HG03575 (cell line): ENCODE measurements at regions not wholly inside any gene's neighbourhood (a gene's known extent, or its start where the extent isn't known, plus 50 kb on each side); places are given as distances from the start of the nearest gene placed in this dataset.

Experiments
- ATAC-seq: cut with Tn5 transposase; IDR thresholded peaks from one replicate; pipeline ENCODE4 v1.9.1; 2021; ENCODE audit not compliant: unreplicated experiment, insufficient number of reproducible peaks, low FRiP score; ENCODE audit errors: extremely low read depth

DNA sequence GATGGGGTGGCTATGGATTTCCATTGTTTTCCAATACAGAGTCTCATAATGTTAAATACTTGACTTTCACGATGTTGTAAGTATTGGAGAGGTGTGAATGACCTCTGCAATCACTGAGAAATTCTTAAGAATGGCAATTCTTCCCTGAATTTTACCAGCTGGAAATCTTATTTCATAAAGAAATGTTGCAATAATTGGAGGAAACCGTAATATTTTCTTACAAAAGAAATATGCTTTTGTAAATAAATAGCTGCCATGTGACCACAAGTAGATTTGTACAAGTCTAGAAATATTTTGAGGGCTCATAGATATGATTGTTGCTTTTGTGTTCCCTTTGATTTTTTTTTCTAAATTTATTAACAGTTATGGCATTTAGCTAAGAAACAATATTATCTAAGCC is 308.7 kb upstream of the ATP2B1 start:
- no peak for ATAC-seq

- ATAC-seq: no peak
Observed at GRCh38 chr12:90015228-90015627, 306.6 kb upstream of the ATP2B1 start.

DNA sequence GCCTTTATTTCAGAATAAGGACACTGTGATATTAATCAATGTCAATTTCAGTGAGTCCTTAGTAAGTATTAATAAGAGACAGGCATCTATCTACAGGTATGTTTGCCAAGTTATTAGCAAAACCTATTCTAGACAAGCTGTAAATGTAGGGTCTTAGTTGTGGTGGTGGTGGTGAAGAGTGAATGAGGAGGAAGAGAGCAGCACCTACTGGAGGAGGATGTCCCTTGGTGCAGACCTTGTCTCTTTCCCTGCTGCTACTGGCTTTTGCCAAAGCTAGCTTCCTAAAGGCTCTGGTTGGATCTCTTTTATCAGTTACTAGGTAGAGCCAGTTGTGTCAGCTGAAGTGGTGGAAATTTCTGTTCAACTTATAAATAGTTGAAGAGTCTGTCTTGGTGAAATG is 304.8 kb upstream of the ATP2B1 start:
- no peak for ATAC-seq

- no peak for ATAC-seq
Observed at GRCh38 chr12:90010089-90010488, 301.5 kb upstream of the ATP2B1 start.

- ATAC-seq: no peak
Observed at GRCh38 chr12:90008277-90008676, 299.6 kb upstream of the ATP2B1 start.

- no peak for ATAC-seq
Observed at GRCh38 chr12:90004319-90005074, 295.9 kb upstream of the ATP2B1 start.

- no peak for ATAC-seq
Observed at GRCh38 chr12:90003688-90004087, 295.1 kb upstream of the ATP2B1 start.

GRCh38 chr12:90000721-90001120 is 292.1 kb upstream of the ATP2B1 start:
- no peak for ATAC-seq

DNA sequence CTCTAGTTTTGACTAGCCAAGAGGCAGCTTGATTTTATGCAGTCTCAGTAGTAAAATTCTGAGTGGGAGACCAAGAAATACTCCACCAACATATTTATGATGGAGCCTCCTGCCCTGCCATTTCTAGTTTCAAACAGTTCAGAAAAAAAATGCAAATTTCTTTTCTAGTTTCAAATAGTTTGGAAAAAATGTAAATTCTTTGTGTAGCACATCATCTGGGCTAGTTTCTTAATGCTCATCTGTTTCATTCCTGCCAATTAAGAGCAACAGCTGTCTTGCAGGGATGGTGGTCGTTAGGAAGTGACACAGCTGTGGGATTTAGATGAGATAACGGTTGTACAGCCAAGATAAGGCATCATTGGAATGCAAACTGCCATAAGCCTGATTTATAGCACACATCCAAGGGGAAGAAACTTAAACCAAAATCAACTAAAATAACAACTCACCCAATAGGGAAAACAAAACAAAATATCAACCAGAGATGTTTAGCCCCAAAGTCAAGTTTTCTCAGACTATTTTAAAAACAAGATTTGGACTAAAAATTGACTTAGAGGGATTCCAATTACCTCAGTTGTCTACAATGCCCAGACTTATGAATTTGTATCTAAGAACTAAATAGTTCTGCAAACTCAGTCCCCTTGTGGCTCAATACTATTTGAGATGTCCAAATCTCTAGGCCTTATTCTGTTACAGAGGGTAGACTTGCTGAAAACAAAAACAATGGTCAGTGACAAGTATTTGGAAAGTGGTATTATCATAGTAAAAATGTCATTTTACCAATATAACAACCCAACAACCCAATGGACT is 291.3 kb upstream of the ATP2B1 start:
- ATAC-seq: no peak

GRCh38 chr12:89995870-89996269 is 287.2 kb upstream of the ATP2B1 start:
- ATAC-seq: no peak

DNA sequence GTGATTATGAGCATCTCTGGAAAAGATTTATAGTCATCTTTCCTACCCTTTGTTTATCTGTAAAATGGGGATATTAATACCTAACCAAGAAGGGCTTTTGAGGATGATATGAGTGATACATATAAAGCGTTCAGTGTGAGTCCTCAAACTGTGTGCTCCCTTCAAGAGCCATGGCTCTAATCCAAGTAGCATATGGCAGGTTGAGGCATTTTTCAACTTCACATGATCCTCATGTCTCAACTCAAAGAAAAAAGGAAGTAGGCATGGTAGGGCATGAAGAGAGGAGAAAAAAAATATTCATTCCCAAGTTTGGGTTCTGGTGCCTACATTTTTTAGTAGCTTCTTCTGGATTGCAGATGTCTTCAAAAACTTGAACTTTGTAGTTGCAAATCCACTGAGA is 286.3 kb upstream of the ATP2B1 start:
- ATAC-seq: no peak

GRCh38 chr12:89993632-89994031 is 285.0 kb upstream of the ATP2B1 start:
- ATAC-seq: no peak

DNA sequence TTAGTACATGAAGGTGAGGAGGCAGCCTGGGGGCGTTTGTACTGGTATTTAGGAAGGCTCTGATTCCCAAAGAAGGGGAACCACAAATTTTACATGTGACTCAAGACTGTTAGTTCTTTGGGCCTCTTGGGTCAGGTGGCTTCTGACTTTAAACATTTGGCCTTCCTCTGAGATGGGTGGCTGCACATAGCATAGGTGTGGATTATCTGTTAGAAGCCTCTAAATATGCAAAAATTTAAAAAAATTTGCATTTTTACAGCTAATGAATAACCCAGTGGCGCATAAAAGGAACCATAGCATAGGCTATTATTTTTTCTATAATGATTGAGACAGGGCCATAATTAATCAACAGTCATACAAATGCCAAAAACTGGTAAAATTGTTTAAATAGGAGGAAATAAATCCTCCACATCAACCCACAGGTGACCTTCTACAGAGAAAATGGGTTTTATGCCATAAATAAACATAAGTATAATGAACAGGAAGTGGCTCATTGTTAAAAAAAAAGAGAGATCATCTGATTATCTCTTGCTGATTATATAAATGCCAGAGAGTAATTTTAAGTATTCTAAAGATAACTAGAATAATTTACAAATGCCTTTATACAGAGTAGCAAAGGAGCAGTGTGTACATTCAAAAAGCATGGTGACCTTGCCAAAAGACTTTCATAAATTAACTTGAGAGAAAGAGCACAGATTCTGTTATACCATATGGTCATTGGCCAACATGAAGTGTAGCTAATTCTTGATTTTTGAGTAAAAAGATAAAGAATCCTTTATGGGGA is 284.2 kb upstream of the ATP2B1 start:
- ATAC-seq: no peak

- ATAC-seq: no peak
Observed at GRCh38 chr12:89991807-89992590, 283.4 kb upstream of the ATP2B1 start.

DNA sequence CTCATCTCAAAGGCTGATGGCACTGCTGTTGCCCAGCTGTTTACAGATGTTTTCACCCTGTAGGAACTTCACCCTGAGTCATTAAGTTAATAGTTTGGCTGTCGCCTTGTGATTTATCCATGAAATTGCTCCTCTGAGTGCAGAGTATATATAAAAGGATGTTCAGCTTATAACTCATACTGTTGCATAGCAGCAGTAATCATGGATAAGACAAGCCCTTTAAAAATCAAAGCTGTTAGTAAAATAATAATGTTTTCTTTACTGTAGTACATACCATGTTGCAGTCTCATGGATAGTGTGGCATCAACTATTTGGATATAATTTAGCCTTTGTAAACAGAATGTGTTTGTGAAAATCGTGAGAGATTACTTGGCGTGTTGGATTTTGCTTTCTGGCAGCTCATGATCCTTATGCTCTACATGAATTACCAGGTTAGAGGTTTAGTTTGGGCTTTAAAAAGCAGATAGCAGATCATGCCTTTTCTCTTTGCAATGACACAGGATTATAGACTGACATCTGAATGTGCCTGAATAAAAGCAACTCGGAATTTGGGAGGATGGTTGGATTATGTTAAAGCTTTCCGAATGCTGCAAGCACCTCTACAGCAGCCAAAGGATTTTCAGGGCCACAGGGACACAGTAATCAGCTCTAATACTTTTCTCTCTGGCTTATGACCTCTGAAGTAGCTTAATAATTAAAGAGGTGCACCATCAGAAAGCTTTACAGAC is 279.7 kb upstream of the ATP2B1 start:
- ATAC-seq: no peak

- ATAC-seq: no peak
Observed at GRCh38 chr12:89985935-89986334, 277.3 kb upstream of the ATP2B1 start.

- no peak for ATAC-seq
Observed at GRCh38 chr12:89984846-89985245, 276.2 kb upstream of the ATP2B1 start.

DNA sequence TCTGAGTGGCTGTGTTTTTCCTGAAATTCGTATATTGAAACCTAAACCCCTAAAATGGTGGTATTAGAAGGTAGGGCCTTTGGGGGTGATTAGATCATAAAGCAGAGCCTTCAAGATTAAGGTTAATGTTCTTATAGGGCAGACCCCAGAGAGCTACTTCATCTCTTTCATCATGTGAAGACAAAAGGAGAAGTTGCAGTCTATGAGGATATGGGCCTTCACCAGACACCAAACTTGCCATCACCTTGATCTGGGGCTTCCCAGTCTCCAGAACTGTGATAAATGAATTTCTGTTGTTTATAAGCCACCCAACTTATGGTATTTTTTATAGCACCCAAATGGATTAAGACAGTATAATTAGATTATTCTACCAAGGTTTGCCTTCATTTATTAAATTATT is 275.0 kb upstream of the ATP2B1 start:
- ATAC-seq: no peak
